ENCODE measurements at regions not wholly inside any gene's neighbourhood (a gene's known extent, or its start where the extent isn't known, plus 50 kb on each side); places are given as distances from the start of the nearest gene placed in this dataset.
"Not testable (repeated sequence)": the region's sequence is repeated elsewhere in the genome, so short reads cannot be mapped to it uniquely, and the experiment has no call there.

DNA sequence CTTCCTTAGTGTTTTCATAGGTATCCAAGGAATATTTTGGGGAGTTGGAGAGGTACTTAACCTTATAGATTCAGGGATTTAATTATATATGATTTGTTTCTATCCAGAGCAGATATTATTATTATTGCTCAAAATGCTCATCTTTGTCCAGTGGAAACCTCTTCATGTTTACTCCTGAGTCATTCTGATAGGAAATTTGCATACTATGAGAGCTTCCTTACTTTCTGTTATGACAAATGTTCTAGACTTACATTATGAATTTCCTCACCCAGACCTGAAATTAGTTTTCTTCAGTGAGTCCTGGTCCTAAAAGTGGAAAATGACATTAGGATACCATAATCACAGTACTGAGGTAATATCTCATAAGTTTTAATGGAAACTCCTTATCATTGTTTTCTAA lies 57.5 kb upstream of the PLPPR5 start:
- Mint-ChIP-seq H3K27me3 (ENCODE audit: insufficient read depth, low read depth) (no peaks in the 10 kb centered on the region), H3K4me1 (no peaks in the 10 kb centered on the region), H3K9me3 (no peaks in the 10 kb centered on the region), H3K36me3 (no peaks in the 10 kb centered on the region), H3K27ac (no peak overlapping the region), H3K4me3 (no peak overlapping the region)
- Histone ChIP-seq H3K4me2 (no peak overlapping the region), H3K36me3 (no peaks in the 10 kb centered on the region), H3K79me2 (ENCODE audit: low read depth) (no peaks in the 10 kb centered on the region), H3K9me3 (ENCODE audit: low read depth) (no peaks in the 10 kb centered on the region), H3K9ac (no peak overlapping the region), H3K4me3 (no peak overlapping the region), H3K27me3 (no peaks in the 10 kb centered on the region), H3K4me1 (no peaks in the 10 kb centered on the region), H3F3A (ENCODE audit: low read depth) (no peaks in the 10 kb centered on the region), H2AFZ (replicated peaks) (no peak overlapping the region), H4K20me1 (ENCODE audit: low read depth) (no peaks in the 10 kb centered on the region), H3K27ac (no peak overlapping the region)
- DNase-seq (ENCODE audit: low spot score) = no peak
- TF ChIP-seq EZH2phosphoT487 (IDR thresholded peaks at IDR 0.05) = no peak
- no peak for TF ChIP-seq EZH2 (IDR thresholded peaks at IDR 0.05)
- TF ChIP-seq, protein P1, sequence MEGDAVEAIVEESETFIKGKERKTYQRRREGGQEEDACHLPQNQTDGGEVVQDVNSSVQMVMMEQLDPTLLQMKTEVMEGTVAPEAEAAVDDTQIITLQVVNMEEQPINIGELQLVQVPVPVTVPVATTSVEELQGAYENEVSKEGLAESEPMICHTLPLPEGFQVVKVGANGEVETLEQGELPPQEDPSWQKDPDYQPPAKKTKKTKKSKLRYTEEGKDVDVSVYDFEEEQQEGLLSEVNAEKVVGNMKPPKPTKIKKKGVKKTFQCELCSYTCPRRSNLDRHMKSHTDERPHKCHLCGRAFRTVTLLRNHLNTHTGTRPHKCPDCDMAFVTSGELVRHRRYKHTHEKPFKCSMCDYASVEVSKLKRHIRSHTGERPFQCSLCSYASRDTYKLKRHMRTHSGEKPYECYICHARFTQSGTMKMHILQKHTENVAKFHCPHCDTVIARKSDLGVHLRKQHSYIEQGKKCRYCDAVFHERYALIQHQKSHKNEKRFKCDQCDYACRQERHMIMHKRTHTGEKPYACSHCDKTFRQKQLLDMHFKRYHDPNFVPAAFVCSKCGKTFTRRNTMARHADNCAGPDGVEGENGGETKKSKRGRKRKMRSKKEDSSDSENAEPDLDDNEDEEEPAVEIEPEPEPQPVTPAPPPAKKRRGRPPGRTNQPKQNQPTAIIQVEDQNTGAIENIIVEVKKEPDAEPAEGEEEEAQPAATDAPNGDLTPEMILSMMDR (IDR thresholded peaks at IDR 0.05) = no peak

DNA sequence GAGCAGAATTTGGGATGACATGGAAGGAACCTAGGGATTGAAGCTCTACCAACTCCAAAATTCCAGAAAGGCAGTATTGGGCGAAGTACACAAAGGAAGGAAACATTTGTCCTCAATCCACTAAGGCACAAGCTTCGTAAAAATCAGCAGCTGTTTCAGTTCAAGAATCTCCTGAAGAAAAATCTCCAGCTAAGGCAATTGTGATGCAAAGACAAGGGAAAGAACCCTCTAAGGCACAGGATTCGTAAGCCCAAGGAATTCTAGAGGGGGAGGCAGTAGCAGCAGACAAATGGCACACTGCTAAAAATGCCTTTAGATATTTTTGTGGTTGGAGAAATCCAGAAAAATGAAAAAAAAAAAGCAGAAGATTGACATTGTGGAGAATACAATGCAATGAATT lies 64.5 kb upstream of the PLPPR5 start:
- H3K9me3 Mint-ChIP-seq = no peaks in the 10 kb centered on the region
- no peaks in the 10 kb centered on the region for H3K27me3 ChIP-seq
- H3K4me1 Mint-ChIP-seq = no peaks in the 10 kb centered on the region
- peaks cover 9% of the 10 kb centered on the region for H3K4me1 ChIP-seq
- no peak overlapping the region for H3K27ac Mint-ChIP-seq
- no peak overlapping the region for H3K4me3 Mint-ChIP-seq
- H3K9me3 ChIP-seq (ENCODE audit: low read depth) = no peaks in the 10 kb centered on the region
- TF ChIP-seq, protein P1 (IDR thresholded peaks at IDR 0.05) = no peak
- no peak for TF ChIP-seq EZH2phosphoT487 (IDR thresholded peaks at IDR 0.05)
- no peak for TF ChIP-seq EZH2 (IDR thresholded peaks at IDR 0.05)
- no peaks in the 10 kb centered on the region for H3K36me3 Mint-ChIP-seq
- H3K4me2 ChIP-seq = no peak overlapping the region
- no peak overlapping the region for H3K4me3 ChIP-seq
- H3K27me3 Mint-ChIP-seq (ENCODE audit: insufficient read depth, low read depth) = peaks cover 2% of the 10 kb centered on the region
- H3F3A ChIP-seq (ENCODE audit: low read depth) = no peaks in the 10 kb centered on the region
- no peaks in the 10 kb centered on the region for H3K79me2 ChIP-seq (ENCODE audit: low read depth)
- H3K36me3 ChIP-seq = no peaks in the 10 kb centered on the region
- DNase-seq (ENCODE audit: low spot score) = peak; percentile 25
- no peak overlapping the region for H3K9ac ChIP-seq
- no peaks in the 10 kb centered on the region for H4K20me1 ChIP-seq (ENCODE audit: low read depth)
- H3K27ac ChIP-seq = no peak overlapping the region
- H2AFZ ChIP-seq (replicated peaks) = peak overlapping the region; percentile 81

DNA sequence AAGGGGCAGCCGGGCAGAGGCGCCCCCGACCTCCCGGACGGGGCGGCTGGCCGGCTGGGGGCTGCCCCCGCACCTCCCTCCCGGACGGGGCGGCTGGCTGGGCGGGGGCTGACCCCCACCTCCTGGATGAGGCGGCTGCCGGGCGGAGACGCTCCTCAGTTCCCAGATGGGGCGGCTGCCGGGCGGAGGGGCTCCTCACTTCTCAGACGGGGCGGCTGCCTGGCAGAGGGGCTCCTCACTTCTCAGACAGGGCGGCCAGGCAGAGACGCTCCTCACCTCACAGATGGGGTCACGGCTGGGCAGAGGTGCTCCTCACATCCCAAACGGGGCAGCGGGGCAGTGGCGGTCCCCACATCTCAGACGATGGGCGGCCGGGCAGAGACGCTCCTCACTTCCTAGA lies 73.9 kb upstream of the PLPPR5 start:
- not testable (repeated sequence) for H3K27me3 ChIP-seq; H2AFZ ChIP-seq (replicated peaks); H3F3A ChIP-seq (ENCODE audit: low read depth); H3K27ac Mint-ChIP-seq; H4K20me1 ChIP-seq (ENCODE audit: low read depth); H3K27me3 Mint-ChIP-seq (ENCODE audit: insufficient read depth, low read depth); H3K9ac ChIP-seq; H3K9me3 ChIP-seq (ENCODE audit: low read depth); H3K36me3 ChIP-seq; H3K4me1 ChIP-seq; H3K79me2 ChIP-seq (ENCODE audit: low read depth); H3K36me3 Mint-ChIP-seq; H3K4me3 Mint-ChIP-seq; DNase-seq (ENCODE audit: low spot score); H3K27ac ChIP-seq; H3K9me3 Mint-ChIP-seq; H3K4me1 Mint-ChIP-seq; H3K4me2 ChIP-seq; H3K4me3 ChIP-seq

DNA sequence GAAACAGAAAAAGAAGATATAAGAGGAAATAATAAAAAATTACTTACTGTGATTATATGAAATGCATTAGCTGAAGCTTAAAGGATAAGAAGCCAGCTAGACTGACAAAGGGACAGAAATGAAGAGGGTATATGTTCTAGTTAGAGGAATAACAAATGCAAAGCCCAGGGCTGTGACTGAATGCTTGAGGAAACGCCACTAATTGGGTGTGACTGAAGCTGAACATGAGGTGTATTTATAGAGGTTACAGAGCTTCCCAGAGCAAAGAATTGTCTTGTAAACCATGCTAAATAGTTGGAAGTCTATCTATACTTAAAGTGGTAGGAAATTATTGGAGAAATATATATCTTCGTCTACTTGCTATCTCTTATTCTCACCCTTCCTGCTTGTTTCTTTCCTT lies 77.7 kb upstream of the PLPPR5 start:
- no peaks in the 10 kb centered on the region for H3K36me3 Mint-ChIP-seq
- Histone ChIP-seq H3K79me2 (ENCODE audit: low read depth) (no peaks in the 10 kb centered on the region), H3F3A (ENCODE audit: low read depth) (no peaks in the 10 kb centered on the region), H4K20me1 (ENCODE audit: low read depth) (no peaks in the 10 kb centered on the region), H3K9ac (no peak overlapping the region), H3K27ac (no peak overlapping the region), H3K4me2 (no peak overlapping the region), H3K36me3 (no peaks in the 10 kb centered on the region), H3K4me1 (no peaks in the 10 kb centered on the region), H3K9me3 (ENCODE audit: low read depth) (no peaks in the 10 kb centered on the region), H2AFZ (replicated peaks) (no peak overlapping the region), H3K27me3 (no peaks in the 10 kb centered on the region), H3K4me3 (no peak overlapping the region)
- H3K4me3 Mint-ChIP-seq = no peak overlapping the region
- no peaks in the 10 kb centered on the region for H3K9me3 Mint-ChIP-seq
- H3K27ac Mint-ChIP-seq = no peak overlapping the region
- H3K4me1 Mint-ChIP-seq = no peaks in the 10 kb centered on the region
- no peaks in the 10 kb centered on the region for H3K27me3 Mint-ChIP-seq (ENCODE audit: insufficient read depth, low read depth)
- TF ChIP-seq EZH2 (IDR thresholded peaks at IDR 0.05) = no peak
- TF ChIP-seq, protein P1 (IDR thresholded peaks at IDR 0.05) = no peak
- TF ChIP-seq EZH2phosphoT487 (IDR thresholded peaks at IDR 0.05) = no peak
- no peak for DNase-seq (ENCODE audit: low spot score)

Data from neural progenitor cell (in vitro differentiated cells).